ENCODE measurements at regions not wholly inside any gene's neighbourhood (a gene's known extent, or its start where the extent isn't known, plus 50 kb on each side); places are given as distances from the start of the nearest gene placed in this dataset.

DNA sequence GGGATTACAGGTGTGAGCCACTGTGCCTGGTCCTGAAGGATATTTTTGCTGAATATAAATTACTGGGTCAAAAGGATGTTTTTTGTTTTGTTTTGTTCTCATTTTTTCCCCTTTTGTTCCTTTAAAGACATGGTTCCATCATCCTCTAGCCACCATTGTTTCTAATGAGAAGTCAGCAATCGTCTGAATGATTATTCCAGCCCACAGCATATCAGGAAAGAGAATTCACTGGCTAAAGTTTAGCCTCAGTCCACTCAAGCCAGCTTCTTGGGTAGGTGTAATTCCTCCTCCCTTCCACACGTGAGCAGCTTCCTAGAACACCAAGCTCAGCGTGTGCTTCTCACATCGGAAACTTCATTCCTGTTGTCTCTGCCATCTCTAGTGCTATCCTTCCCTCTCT is 112.8 kb upstream of the INSIG1 start:
- TF ChIP-seq, protein P1, sequence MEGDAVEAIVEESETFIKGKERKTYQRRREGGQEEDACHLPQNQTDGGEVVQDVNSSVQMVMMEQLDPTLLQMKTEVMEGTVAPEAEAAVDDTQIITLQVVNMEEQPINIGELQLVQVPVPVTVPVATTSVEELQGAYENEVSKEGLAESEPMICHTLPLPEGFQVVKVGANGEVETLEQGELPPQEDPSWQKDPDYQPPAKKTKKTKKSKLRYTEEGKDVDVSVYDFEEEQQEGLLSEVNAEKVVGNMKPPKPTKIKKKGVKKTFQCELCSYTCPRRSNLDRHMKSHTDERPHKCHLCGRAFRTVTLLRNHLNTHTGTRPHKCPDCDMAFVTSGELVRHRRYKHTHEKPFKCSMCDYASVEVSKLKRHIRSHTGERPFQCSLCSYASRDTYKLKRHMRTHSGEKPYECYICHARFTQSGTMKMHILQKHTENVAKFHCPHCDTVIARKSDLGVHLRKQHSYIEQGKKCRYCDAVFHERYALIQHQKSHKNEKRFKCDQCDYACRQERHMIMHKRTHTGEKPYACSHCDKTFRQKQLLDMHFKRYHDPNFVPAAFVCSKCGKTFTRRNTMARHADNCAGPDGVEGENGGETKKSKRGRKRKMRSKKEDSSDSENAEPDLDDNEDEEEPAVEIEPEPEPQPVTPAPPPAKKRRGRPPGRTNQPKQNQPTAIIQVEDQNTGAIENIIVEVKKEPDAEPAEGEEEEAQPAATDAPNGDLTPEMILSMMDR (IDR thresholded peaks at IDR 0.05; ENCODE audit: borderline replicate concordance, extremely low read depth, low read length, poor library complexity, severe bottlenecking) = no peak
- TF ChIP-seq EZH2 (IDR thresholded peaks at IDR 0.05; ENCODE audit: borderline replicate concordance, low read depth, low read length, severe bottlenecking) = no peak
